OCI-LY3 (cell line): ENCODE measurements at regions not wholly inside any gene's neighbourhood (a gene's known extent, or its start where the extent isn't known, plus 50 kb on each side); places are given as distances from the start of the nearest gene placed in this dataset.

ENCODE experiments used
- H2AFZ ChIP-seq: fragments of 200-600, 300-600 bp; shearing (Covaris generic); 2 replicates; pipeline ENCODE4 v1.6.0; 2014; ENCODE audit warnings: antibody characterized with exemption, low read depth, low read length
- H3K27ac ChIP-seq: fragments of 200-600, 300-600 bp; sonication (generic); 2 replicates; pipeline ENCODE4 v1.5.1; 2014; ENCODE audit warnings: mild to moderate bottlenecking, low read length, moderate library complexity, mixed read lengths
- H3K27me3 ChIP-seq: fragments of 200-600, 300-600 bp; sonication (generic); 2 replicates; pipeline ENCODE4 v1.6.1; 2014; ENCODE audit warnings: low read depth, low read length, mixed read lengths
- H3K36me3 ChIP-seq: fragments of 200-600, 300-600 bp; sonication (generic); replicated peaks from 2 replicates; pipeline ENCODE3; 2014; ENCODE audit warnings: low read depth, low read length, mixed read lengths
- H3K4me1 ChIP-seq: fragments of 300-600, 200-600 bp; sonication (generic); 2 replicates; pipeline ENCODE4 v1.6.1; 2014; ENCODE audit warnings: low read length, mixed read lengths
- H3K4me2 ChIP-seq: fragments of 200-600, 300-600 bp; sonication (generic); 2 replicates; pipeline ENCODE4 v1.6.1; 2014; ENCODE audit warnings: low read length, mixed read lengths
- H3K4me3 ChIP-seq: fragments of 300-600, 200-600 bp; sonication (generic); 2 replicates; pipeline ENCODE4 v1.5.1; 2014; ENCODE audit warnings: antibody characterized with exemption, mild to moderate bottlenecking, low read length, moderate library complexity
- H3K79me2 ChIP-seq: fragments of 300-600, 200-600 bp; shearing (Covaris generic); 2 replicates; pipeline ENCODE4 v1.6.1; 2014; ENCODE audit warnings: mild to moderate bottlenecking, low read length, mixed read lengths
- H3K9ac ChIP-seq: fragments of 300-600, 200-600 bp; shearing (Covaris generic); 2 replicates; pipeline ENCODE4 v1.6.0; 2014; ENCODE audit warnings: mild to moderate bottlenecking, low read length, moderate library complexity
- H3K9me3 ChIP-seq: fragments of 200-600, 300-600 bp; shearing (Covaris generic); 2 replicates; pipeline ENCODE4 v1.6.1; 2014; ENCODE audit warnings: low read length, mixed read lengths; ENCODE audit not compliant: insufficient read depth
- H4K20me1 ChIP-seq: fragments of 200-600, 300-600 bp; sonication (generic); 2 replicates; pipeline ENCODE4 v1.6.1; 2016; ENCODE audit warnings: low read length, mixed read lengths; ENCODE audit not compliant: insufficient read depth
- CTCF ChIP-seq: fragments of 200-600, 300-600 bp; sonication (generic); IDR thresholded peaks from 2 replicates; pipeline ENCODE4 v1.5.1; 2014; ENCODE audit warnings: antibody characterized with exemption, low read length, low read depth
- EZH2phosphoT487 ChIP-seq: fragments of 200-600 bp; shearing (Covaris generic); IDR thresholded peaks from 2 replicates; pipeline ENCODE4 v1.6.1; 2018; ENCODE audit warnings: antibody characterized with exemption, mixed run types, low read depth

DNA sequence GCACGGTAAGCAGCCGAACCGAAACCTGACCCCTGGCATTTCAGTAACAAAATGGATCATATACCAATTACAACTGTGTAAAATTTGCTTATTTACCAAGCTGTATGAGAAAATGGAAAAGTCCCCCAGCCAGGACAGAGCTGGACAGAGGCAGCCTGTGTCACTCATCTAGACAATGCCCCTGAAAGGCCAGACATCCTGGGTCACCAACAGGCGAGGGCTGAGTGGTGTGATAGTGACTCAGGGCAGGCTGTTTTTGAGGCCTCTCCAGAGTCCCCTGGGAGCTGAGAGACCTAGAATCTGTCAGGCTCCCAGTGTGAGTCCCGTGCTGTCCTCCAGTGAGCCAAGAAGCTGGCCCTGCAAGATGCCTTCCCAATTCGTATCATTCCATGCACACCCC is 680.4 kb downstream of the TBC1D22A start:
- H3K9me3 ChIP-seq = peaks cover 16% of the 10 kb centered on the region
- no peaks in the 10 kb centered on the region for H3K36me3 ChIP-seq

DNA sequence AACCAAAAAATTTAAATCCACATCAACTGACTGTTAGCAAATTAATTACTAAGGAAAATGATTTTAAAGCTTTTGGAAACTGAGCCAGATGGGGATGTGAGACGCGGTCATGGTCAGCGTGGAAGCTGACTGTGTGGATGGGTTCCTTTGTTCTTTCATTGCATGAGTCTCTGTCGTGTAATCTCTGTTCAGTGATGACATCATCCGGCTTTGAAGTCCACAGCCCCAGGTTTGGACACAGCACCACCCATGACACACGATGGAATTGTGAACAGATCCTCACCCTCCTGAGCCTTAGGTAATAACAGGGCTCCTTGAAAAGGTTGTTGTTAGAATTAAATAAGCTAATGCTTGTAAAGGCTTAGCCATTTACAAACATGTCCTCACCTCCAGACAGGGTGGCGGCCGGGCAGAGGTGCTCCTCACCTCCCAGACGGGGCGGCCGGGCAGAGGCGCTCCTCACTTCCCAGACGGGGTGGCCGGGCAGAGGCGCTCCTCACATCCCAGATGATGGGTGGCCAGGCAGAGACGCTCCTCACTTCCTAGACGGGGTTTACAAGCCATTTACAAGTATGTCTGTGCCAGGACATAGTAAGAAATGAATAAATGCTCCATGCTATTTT is 677.3 kb downstream of the TBC1D22A start:
- no peak overlapping the region for H3K9ac ChIP-seq
- peaks cover 8% of the 10 kb centered on the region for H3K4me1 ChIP-seq
- H3K79me2 ChIP-seq = no peaks in the 10 kb centered on the region
- H3K4me2 ChIP-seq = no peak overlapping the region
- no peak overlapping the region for H3K4me3 ChIP-seq
- TF ChIP-seq CTCF = no peak
- TF ChIP-seq EZH2phosphoT487 = no peak
- no peak overlapping the region for H3K27ac ChIP-seq
- peaks cover 23% of the 10 kb centered on the region for H3K9me3 ChIP-seq
- H3K27me3 ChIP-seq = peaks cover 10% of the 10 kb centered on the region; the same call in 1 of the 2 replicates
- H4K20me1 ChIP-seq = no peaks in the 10 kb centered on the region
- H2AFZ ChIP-seq = no peak overlapping the region
- H3K36me3 ChIP-seq = no peaks in the 10 kb centered on the region

More for the DNA sequence above, 680.4 kb downstream of the TBC1D22A start:
- no peak overlapping the region for H2AFZ ChIP-seq
- H4K20me1 ChIP-seq = no peaks in the 10 kb centered on the region
- H3K79me2 ChIP-seq = no peaks in the 10 kb centered on the region
- no peaks in the 10 kb centered on the region for H3K27me3 ChIP-seq
- no peak overlapping the region for H3K4me3 ChIP-seq
- TF ChIP-seq EZH2phosphoT487 (no peak), CTCF (no peak)
- H3K4me2 ChIP-seq = no peak overlapping the region
- no peak overlapping the region for H3K27ac ChIP-seq
- no peak overlapping the region for H3K9ac ChIP-seq
- no peaks in the 10 kb centered on the region for H3K4me1 ChIP-seq

- TF ChIP-seq CTCF = no peak
- TF ChIP-seq EZH2phosphoT487 = no peak
- Histone ChIP-seq H3K4me2 (no peak overlapping the region), H3K27ac (no peak overlapping the region), H2AFZ (no peak overlapping the region), H3K27me3 (peaks cover 10% of the 10 kb centered on the region; the same call in 1 of the 2 replicates), H3K9me3 (peaks cover 23% of the 10 kb centered on the region), H3K9ac (no peak overlapping the region), H3K4me3 (no peak overlapping the region), H4K20me1 (no peaks in the 10 kb centered on the region), H3K4me1 (peaks cover 11% of the 10 kb centered on the region), H3K79me2 (no peaks in the 10 kb centered on the region), H3K36me3 (no peaks in the 10 kb centered on the region)
Observed at GRCh38 chr22:47437636-47438035, 675.2 kb downstream of the TBC1D22A start.

- TF ChIP-seq CTCF (no peak), EZH2phosphoT487 (no peak)
- H3K79me2 ChIP-seq = no peaks in the 10 kb centered on the region
- H3K27ac ChIP-seq = no peak overlapping the region
- no peak overlapping the region for H3K9ac ChIP-seq
- H2AFZ ChIP-seq = no peak overlapping the region
- no peaks in the 10 kb centered on the region for H4K20me1 ChIP-seq
- H3K27me3 ChIP-seq = peaks cover 10% of the 10 kb centered on the region; the same call in 1 of the 2 replicates
- H3K4me3 ChIP-seq = no peak overlapping the region
- H3K4me1 ChIP-seq = peaks cover 14% of the 10 kb centered on the region
- peaks cover 18% of the 10 kb centered on the region for H3K9me3 ChIP-seq
- no peaks in the 10 kb centered on the region for H3K36me3 ChIP-seq
- peak overlapping the region; percentile 36; the same call in 1 of the 2 replicates for H3K4me2 ChIP-seq
Observed at GRCh38 chr22:47437110-47437509, 674.7 kb downstream of the TBC1D22A start.
